KMS-11 (cell line): ENCODE measurements at regions not wholly inside any gene's neighbourhood (a gene's known extent, or its start where the extent isn't known, plus 50 kb on each side); places are given as distances from the start of the nearest gene placed in this dataset.
"Not testable (repeated sequence)": the region's sequence is repeated elsewhere in the genome, so short reads cannot be mapped to it uniquely, and the experiment has no call there.

Experiments used
- H2AFZ ChIP-seq: fragments of 200-600 bp; sonication (generic); 2 replicates; pipeline ENCODE4 v1.6.1; 2016; ENCODE audit warnings: antibody characterized with exemption, mixed run types, low read depth
- H3K27ac ChIP-seq: fragments of 200-600 bp; sonication (generic); 2 replicates; pipeline ENCODE4 v1.6.1; 2016; ENCODE audit warnings: mild to moderate bottlenecking, mixed run types
- H3K27me3 ChIP-seq: fragments of 200-600 bp; sonication (generic); 2 replicates; pipeline ENCODE4 v1.6.1; 2017; ENCODE audit warnings: mild to moderate bottlenecking, low read depth, mixed run types, moderate library complexity; ENCODE audit not compliant: insufficient read depth
- H3K36me3 ChIP-seq: fragments of 200-600 bp; sonication (generic); 2 replicates; pipeline ENCODE4 v1.6.1; 2017; ENCODE audit warnings: mild to moderate bottlenecking, mixed run types; ENCODE audit not compliant: insufficient read depth
- H3K4me1 ChIP-seq: fragments of 200-600 bp; sonication (generic); 2 replicates; pipeline ENCODE4 v1.6.1; 2016; ENCODE audit warnings: mild to moderate bottlenecking, low read depth, mixed run types; ENCODE audit not compliant: poor library complexity, severe bottlenecking
- H3K4me2 ChIP-seq: fragments of 200-600 bp; sonication (generic); 2 replicates; pipeline ENCODE4 v1.7.0; 2016; ENCODE audit warnings: mild to moderate bottlenecking, mixed run types
- H3K4me3 ChIP-seq: fragments of 200-600 bp; sonication (generic); IDR thresholded peaks from 2 replicates; pipeline ENCODE4 v1.6.1; 2017; ENCODE audit warnings: low read depth, low read length, mixed read lengths; ENCODE audit not compliant: insufficient read depth
- H3K79me2 ChIP-seq: fragments of 200-600 bp; sonication (generic); 2 replicates; pipeline ENCODE4 v1.6.1; 2016; ENCODE audit warnings: low read depth, mixed run types; ENCODE audit not compliant: insufficient read depth
- H3K9ac ChIP-seq: fragments of 200-600 bp; sonication (generic); 2 replicates; pipeline ENCODE4 v1.6.1; 2016; ENCODE audit warnings: mild to moderate bottlenecking, mixed run types
- H4K20me1 ChIP-seq: fragments of 200-600 bp; sonication (generic); 2 replicates; pipeline ENCODE4 v1.6.1; 2016; ENCODE audit warnings: mild to moderate bottlenecking, mixed run types; ENCODE audit not compliant: insufficient read depth
- TF ChIP-seq, protein P1 (sequence below): fragments of 200-600 bp; sonication (generic); conservative IDR thresholded peaks from 2 replicates; pipeline ENCODE4 v1.6.1; 2017; ENCODE audit warnings: low read depth, mild to moderate bottlenecking, antibody characterized with exemption, low read length, moderate library complexity, mixed read lengths

- Histone ChIP-seq H3K79me2 (no peaks in the 10 kb centered on the region), H3K36me3 (no peaks in the 10 kb centered on the region), H3K4me3 (no peak overlapping the region), H3K4me1 (peaks cover 7% of the 10 kb centered on the region), H4K20me1 (no peaks in the 10 kb centered on the region), H2AFZ (no peak overlapping the region), H3K27ac (no peak overlapping the region), H3K9ac (no peak overlapping the region), H3K27me3 (no peaks in the 10 kb centered on the region), H3K4me2 (no peak overlapping the region)
- TF ChIP-seq, protein P1, sequence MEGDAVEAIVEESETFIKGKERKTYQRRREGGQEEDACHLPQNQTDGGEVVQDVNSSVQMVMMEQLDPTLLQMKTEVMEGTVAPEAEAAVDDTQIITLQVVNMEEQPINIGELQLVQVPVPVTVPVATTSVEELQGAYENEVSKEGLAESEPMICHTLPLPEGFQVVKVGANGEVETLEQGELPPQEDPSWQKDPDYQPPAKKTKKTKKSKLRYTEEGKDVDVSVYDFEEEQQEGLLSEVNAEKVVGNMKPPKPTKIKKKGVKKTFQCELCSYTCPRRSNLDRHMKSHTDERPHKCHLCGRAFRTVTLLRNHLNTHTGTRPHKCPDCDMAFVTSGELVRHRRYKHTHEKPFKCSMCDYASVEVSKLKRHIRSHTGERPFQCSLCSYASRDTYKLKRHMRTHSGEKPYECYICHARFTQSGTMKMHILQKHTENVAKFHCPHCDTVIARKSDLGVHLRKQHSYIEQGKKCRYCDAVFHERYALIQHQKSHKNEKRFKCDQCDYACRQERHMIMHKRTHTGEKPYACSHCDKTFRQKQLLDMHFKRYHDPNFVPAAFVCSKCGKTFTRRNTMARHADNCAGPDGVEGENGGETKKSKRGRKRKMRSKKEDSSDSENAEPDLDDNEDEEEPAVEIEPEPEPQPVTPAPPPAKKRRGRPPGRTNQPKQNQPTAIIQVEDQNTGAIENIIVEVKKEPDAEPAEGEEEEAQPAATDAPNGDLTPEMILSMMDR: no peak
These were observed 147.4 kb downstream of the ZNF281 start for GRCh38 chr1:200262326-200262965.

- no peak overlapping the region for H3K4me3 ChIP-seq
- H3K79me2 ChIP-seq: no peaks in the 10 kb centered on the region
- no peak overlapping the region for H3K4me2 ChIP-seq
- no peaks in the 10 kb centered on the region for H3K36me3 ChIP-seq
- no peak overlapping the region for H3K9ac ChIP-seq
- no peak overlapping the region for H2AFZ ChIP-seq
- H4K20me1 ChIP-seq: no peaks in the 10 kb centered on the region
- no peak overlapping the region for H3K27ac ChIP-seq
- TF ChIP-seq, protein P1: no peak
- no peaks in the 10 kb centered on the region for H3K27me3 ChIP-seq
- peaks cover 7% of the 10 kb centered on the region for H3K4me1 ChIP-seq
These were observed 149.1 kb downstream of the ZNF281 start for GRCh38 chr1:200260597-200261335.

- Histone ChIP-seq H3K79me2 (no peaks in the 10 kb centered on the region), H3K9ac (no peak overlapping the region), H3K27me3 (no peaks in the 10 kb centered on the region), H4K20me1 (no peaks in the 10 kb centered on the region), H3K4me2 (no peak overlapping the region), H2AFZ (no peak overlapping the region), H3K36me3 (no peaks in the 10 kb centered on the region), H3K27ac (no peak overlapping the region), H3K4me3 (no peak overlapping the region), H3K4me1 (peaks cover 7% of the 10 kb centered on the region)
- TF ChIP-seq, protein P1: peak; percentile 86
These were observed 151.1 kb downstream of the ZNF281 start for GRCh38 chr1:200258447-200259375.

GRCh38 chr1:200257235-200257634, 152.6 kb downstream of the ZNF281 start:
- H2AFZ ChIP-seq: no peak overlapping the region
- no peak overlapping the region for H3K4me2 ChIP-seq
- no peak overlapping the region for H3K27ac ChIP-seq
- TF ChIP-seq, protein P1: no peak
- H3K27me3 ChIP-seq: no peaks in the 10 kb centered on the region
- no peak overlapping the region for H3K4me3 ChIP-seq
- peaks cover 3% of the 10 kb centered on the region for H3K4me1 ChIP-seq
- no peak overlapping the region for H3K9ac ChIP-seq
- H3K79me2 ChIP-seq: no peaks in the 10 kb centered on the region
- no peaks in the 10 kb centered on the region for H4K20me1 ChIP-seq
- H3K36me3 ChIP-seq: no peaks in the 10 kb centered on the region

- H3K9ac ChIP-seq, H3K4me2 ChIP-seq, H4K20me1 ChIP-seq, H3K79me2 ChIP-seq, H3K36me3 ChIP-seq, H3K27me3 ChIP-seq, H3K27ac ChIP-seq, H3K4me1 ChIP-seq, H2AFZ ChIP-seq, H3K4me3 ChIP-seq: not testable (repeated sequence)
These were observed 155.2 kb downstream of the ZNF281 start for GRCh38 chr1:200254602-200255001.
